AG04449 (cell line): ENCODE measurements at regions not wholly inside any gene's neighbourhood (a gene's known extent, or its start where the extent isn't known, plus 50 kb on each side); places are given as distances from the start of the nearest gene placed in this dataset.

Experiments used
- CTCF ChIA-PET: fragments of 350-600 bp; formaldehyde crosslinking; extraction: SDS; loops from one replicate; lab custom pipeline; 2021; ENCODE audit warnings: antibody characterized with exemption; lab: Yijun Ruan, JAX
- POLR2A ChIA-PET: fragments of 400-600, 350-600 bp; formaldehyde crosslinking; extraction: SDS; loops from one replicate; lab custom pipeline; 2020; ENCODE audit warnings: antibody characterized with exemption, inconsistent platforms; lab: Yijun Ruan, JAX
- DNase-seq: peaks from one replicate; pipeline ENCODE4 v3.0.0-alpha.2; 2010; ENCODE audit warnings: low read depth, low spot score
- H3K4me3 ChIP-seq: 2 replicates; pipeline ENCODE4 v1.5.1; 2011; ENCODE audit warnings: low read depth, mild to moderate bottlenecking, control low read depth, low read length
- TF ChIP-seq, protein P1 (sequence below): IDR thresholded peaks from one replicate; pipeline ENCODE4 v1.5.1; 2011; ENCODE audit warnings: mild to moderate bottlenecking, moderate library complexity, low read length, control low read depth, inconsistent platforms; ENCODE audit not compliant: insufficient read depth; ENCODE audit errors: missing control alignments

DNA sequence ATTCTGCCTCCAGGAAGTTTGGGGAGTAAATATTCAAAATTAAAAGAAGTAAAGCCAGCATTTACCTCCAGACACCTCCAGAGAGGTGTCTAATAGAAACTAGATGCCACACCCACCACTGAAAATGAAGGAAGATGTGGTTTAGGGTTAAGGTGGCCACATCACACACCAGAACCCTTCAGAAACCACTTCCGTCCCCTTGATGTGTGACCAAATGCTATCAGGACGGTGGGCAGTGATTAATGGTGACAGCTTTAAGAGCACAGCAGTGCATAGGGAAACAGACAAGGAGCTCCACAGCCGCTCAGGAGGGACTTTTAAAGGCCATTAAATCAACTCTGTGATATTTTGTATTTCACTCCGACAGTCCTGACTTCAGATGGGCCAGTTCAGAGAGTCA lies 295.2 kb downstream of the BRINP1 start:
- CTCF ChIA-PET, result no interaction called here
- DNase-seq, result no peak
- POLR2A ChIA-PET, result no interaction called here
- no peak overlapping the region for H3K4me3 ChIP-seq
- TF ChIP-seq, protein P1, sequence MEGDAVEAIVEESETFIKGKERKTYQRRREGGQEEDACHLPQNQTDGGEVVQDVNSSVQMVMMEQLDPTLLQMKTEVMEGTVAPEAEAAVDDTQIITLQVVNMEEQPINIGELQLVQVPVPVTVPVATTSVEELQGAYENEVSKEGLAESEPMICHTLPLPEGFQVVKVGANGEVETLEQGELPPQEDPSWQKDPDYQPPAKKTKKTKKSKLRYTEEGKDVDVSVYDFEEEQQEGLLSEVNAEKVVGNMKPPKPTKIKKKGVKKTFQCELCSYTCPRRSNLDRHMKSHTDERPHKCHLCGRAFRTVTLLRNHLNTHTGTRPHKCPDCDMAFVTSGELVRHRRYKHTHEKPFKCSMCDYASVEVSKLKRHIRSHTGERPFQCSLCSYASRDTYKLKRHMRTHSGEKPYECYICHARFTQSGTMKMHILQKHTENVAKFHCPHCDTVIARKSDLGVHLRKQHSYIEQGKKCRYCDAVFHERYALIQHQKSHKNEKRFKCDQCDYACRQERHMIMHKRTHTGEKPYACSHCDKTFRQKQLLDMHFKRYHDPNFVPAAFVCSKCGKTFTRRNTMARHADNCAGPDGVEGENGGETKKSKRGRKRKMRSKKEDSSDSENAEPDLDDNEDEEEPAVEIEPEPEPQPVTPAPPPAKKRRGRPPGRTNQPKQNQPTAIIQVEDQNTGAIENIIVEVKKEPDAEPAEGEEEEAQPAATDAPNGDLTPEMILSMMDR, result no peak

DNA sequence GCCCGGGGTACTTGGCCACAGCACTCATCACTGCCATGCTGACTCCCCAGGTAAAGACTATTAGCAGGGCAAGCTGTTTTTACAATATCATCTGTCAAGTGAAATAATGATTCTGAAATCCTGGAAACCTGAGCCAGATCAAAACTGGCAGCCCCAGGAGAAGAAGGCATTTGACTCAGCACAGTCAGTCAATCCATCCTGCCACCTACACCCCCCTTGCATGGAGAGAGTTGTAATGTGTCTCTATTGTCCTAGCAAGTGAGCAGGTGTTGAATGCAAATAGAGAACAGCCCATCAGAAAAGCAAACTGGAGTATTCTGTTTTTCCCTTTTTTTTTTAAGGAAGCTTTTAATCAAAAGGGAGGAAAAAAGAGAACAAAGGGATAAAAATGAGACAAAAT lies 291.2 kb downstream of the BRINP1 start:
- ChIA-PET POLR2A (no interaction called here), CTCF (no interaction called here)
- TF ChIP-seq, protein P1, result no peak
- DNase-seq, result no peak
- no peak overlapping the region for H3K4me3 ChIP-seq

DNA sequence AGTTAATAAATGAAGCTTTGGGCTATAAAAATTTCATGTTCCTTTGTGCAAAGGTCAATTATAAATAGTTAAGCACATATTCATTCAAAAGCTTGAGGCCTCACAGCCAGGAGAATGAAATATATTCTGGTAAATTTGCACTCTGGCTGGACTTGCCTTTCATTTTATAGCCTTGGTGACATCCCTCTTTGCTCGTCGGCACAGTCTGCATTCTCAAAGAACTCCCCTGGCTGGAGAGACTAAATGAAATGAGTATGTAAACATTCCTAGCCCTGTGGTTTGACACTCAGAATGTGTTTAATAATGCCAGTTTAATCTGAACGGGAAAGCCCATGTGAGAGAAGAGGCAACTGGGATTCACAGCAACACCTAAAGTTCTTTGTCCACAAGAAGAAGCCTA lies 285.6 kb downstream of the BRINP1 start:
- ChIA-PET POLR2A (no interaction called here), CTCF (no interaction called here)
- TF ChIP-seq, protein P1, result no peak
- H3K4me3 ChIP-seq, result no peak overlapping the region
- no peak for DNase-seq

DNA sequence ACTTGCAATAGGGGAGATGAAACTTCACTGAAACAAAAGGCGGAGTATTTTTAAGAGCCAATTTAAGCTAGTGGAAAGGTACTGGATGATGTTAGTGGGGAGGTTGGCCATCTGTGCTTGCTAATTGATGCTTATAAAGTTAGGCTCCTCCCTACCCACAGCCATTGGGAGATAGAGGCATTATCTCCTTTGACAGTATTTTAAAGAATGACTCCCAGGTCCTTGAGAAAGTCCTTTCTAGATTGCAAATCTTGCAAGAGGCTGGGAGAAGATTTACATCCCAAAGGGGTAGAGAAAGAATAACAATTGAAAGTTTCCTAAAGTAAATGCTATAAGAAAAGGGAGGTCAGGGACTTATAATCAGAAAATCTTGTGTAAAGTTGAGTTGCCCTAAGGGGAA lies 282.6 kb downstream of the BRINP1 start:
- CTCF ChIA-PET, result no interaction called here
- TF ChIP-seq, protein P1, result no peak

DNA sequence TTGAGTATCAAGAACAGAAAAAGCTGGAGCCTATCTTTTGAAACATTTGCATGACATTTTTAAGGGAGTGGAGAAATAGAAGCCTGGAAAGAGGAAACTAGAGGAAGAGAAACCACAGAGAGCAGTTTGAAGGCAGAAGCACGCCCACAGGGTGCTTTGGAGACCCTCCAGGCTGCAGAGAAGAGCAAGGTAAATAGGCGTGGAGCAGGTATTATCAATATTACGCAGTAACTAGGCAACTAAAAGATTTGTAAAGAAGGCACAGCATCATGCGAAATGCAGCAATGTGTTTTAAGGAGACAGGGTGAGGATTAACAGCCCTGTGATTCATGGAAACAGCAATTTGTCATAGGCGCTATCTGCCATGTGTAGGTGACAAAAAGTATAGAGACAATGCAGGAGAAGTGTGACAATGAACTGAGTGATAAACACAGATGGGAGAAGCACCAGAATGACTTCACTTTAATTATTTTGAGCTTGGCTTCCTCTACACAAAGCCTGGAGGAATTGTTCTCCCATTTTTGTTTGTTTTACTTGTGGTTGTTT lies 281.2 kb downstream of the BRINP1 start:
- no peak overlapping the region for H3K4me3 ChIP-seq
- CTCF ChIA-PET, result no interaction called here
- TF ChIP-seq, protein P1, result no peak
- POLR2A ChIA-PET, result no interaction called here
- DNase-seq, result no peak

More for the DNA sequence above, 282.6 kb downstream of the BRINP1 start:
- no peak overlapping the region for H3K4me3 ChIP-seq
- DNase-seq, result no peak
- POLR2A ChIA-PET, result no interaction called here

DNA sequence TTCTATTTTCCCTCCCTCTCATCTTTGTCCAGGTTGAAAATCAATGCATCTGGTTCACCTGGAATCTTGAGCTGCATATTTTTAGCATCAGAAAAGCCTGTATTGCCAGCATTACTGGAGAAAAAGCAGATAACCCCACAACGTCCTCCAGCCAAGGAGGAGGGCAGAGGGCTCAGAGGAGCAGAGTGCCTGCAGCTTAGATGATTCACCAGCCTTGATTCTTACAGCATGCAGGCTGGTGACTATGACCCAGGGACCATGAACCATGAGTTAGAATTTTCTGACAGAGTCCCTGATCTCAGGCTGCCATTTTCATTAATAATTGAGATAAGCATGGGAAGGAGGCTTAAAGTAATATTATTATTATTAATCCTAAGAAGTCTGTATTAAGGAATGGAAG lies 278.2 kb downstream of the BRINP1 start:
- CTCF ChIA-PET, result interaction anchor here (0.6 kb wide), 1 partner anchor 36 kb away, joined by 3 read pairs; no protein-coding TSS in a partner anchor
- TF ChIP-seq, protein P1, result no peak
- POLR2A ChIA-PET, result no interaction called here

More for the DNA sequence above, 278.2 kb downstream of the BRINP1 start:
- no peak overlapping the region for H3K4me3 ChIP-seq
- no peak for DNase-seq
